Peyer's patch (tissue), 4 donors: ENCODE measurements at regions not wholly inside any gene's neighbourhood (a gene's known extent, or its start where the extent isn't known, plus 50 kb on each side); places are given as distances from the start of the nearest gene placed in this dataset.

Experiments
- DNase-seq, 3 donors: peaks; one replicate each; pipeline ENCODE4 v3.0.0-alpha.2; 2017 to 2019
- H3K27ac ChIP-seq, 4 donors: fragments of 200-600 bp; sonication (generic); one replicate each; pipeline ENCODE4 v1.5.1; 2016 to 2019
- H3K27me3 ChIP-seq, 2 donors: fragments of 200-600 bp; sonication (generic); one replicate each; pipeline ENCODE4 v1.5.1; 2019
- H3K36me3 ChIP-seq, 3 donors: fragments of 200-600 bp; sonication (generic); one replicate each; pipeline ENCODE4 v1.5.1; 2016 to 2019
- H3K4me1 ChIP-seq, 4 donors: fragments of 200-600 bp; sonication (generic); one replicate each; pipeline ENCODE4 v1.5.1; 2016 to 2019
- H3K4me3 ChIP-seq, 4 donors: fragments of 200-600 bp; sonication (generic); 1 replicate in 3 of 4; 2 replicates in 1 of 4; pipeline ENCODE4 v1.5.1; 2016 to 2019; ENCODE audit warnings: mild to moderate bottlenecking in 1 of 4
- H3K9me3 ChIP-seq, 4 donors: fragments of 200-600 bp; sonication (generic); one replicate each; pipeline ENCODE4 v1.5.1; 2016 to 2019; ENCODE audit warnings: mild to moderate bottlenecking in 1 of 4
- POLR2A ChIP-seq, 2 donors: fragments of 450-650 bp; IDR thresholded peaks; one replicate each; pipeline ENCODE4 v1.5.1; 2017; ENCODE audit warnings: antibody characterized with exemption in 2 of 2, mild to moderate bottlenecking in 2 of 2, moderate library complexity in 2 of 2
- TF ChIP-seq, protein P1 (sequence below), 6 experiments: fragments of 450-650 bp in 4 of 6; fragments of 200-600 bp in 2 of 6; sonication (generic) in 1 of 6; IDR thresholded peaks; one replicate each; pipeline ENCODE4 v1.5.1; 2017 to 2019; ENCODE audit warnings: antibody characterized with exemption in 6 of 6, mild to moderate bottlenecking in 3 of 6, moderate library complexity in 1 of 6

DNA sequence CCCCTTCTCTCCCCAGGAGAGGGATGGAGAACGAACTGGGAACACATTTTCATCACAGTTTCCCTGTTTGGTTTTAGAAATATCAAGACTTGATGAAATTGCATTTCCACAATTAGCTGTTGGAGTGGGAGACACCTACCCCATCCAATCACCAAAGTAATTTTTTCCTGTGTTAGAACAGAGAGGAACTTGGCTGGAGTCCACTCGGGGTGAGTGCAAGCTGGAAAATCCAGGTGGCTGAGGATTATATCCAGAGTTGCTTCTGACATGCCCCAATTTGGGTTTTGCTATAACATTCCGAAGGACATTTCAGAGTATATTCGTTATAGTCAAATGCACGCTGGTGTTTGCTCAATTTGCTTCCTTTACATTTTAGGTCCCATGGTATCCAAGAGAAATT, 231.8 kb downstream of the C16orf95 start:
- no peak for TF ChIP-seq POLR2A (IDR thresholded peaks at IDR 0.05)
- TF ChIP-seq, protein P1, sequence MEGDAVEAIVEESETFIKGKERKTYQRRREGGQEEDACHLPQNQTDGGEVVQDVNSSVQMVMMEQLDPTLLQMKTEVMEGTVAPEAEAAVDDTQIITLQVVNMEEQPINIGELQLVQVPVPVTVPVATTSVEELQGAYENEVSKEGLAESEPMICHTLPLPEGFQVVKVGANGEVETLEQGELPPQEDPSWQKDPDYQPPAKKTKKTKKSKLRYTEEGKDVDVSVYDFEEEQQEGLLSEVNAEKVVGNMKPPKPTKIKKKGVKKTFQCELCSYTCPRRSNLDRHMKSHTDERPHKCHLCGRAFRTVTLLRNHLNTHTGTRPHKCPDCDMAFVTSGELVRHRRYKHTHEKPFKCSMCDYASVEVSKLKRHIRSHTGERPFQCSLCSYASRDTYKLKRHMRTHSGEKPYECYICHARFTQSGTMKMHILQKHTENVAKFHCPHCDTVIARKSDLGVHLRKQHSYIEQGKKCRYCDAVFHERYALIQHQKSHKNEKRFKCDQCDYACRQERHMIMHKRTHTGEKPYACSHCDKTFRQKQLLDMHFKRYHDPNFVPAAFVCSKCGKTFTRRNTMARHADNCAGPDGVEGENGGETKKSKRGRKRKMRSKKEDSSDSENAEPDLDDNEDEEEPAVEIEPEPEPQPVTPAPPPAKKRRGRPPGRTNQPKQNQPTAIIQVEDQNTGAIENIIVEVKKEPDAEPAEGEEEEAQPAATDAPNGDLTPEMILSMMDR (IDR thresholded peaks at IDR 0.05) = no peak
- Histone ChIP-seq H3K4me1 (no peaks in the 10 kb centered on the region), H3K9me3 (peaks cover 0 to 8% (median 3%) of the 10 kb centered on the region in 4 donors), H3K27ac (no peak overlapping the region), H3K36me3 (no peaks in the 10 kb centered on the region), H3K4me3 (no peak overlapping the region), H3K27me3 (no peaks in the 10 kb centered on the region)
- no peak for DNase-seq

GRCh38 chr16:87086156-87086555, 231.0 kb downstream of the C16orf95 start:
- TF ChIP-seq, protein P1 (IDR thresholded peaks at IDR 0.05) = no peak
- no peak for TF ChIP-seq POLR2A (IDR thresholded peaks at IDR 0.05)
- Histone ChIP-seq H3K36me3 (no peaks in the 10 kb centered on the region), H3K4me3 (no peak overlapping the region), H3K27ac (no peak overlapping the region), H3K4me1 (no peaks in the 10 kb centered on the region), H3K27me3 (no peaks in the 10 kb centered on the region), H3K9me3 (peaks cover 0 to 3% (median 1%) of the 10 kb centered on the region in 4 donors)
- DNase-seq = no peak

GRCh38 chr16:87086575-87086974, 230.6 kb downstream of the C16orf95 start:
- no peaks in the 10 kb centered on the region for H3K9me3 ChIP-seq
- no peaks in the 10 kb centered on the region for H3K36me3 ChIP-seq
- H3K4me1 ChIP-seq = no peaks in the 10 kb centered on the region
- no peak for DNase-seq
- no peak overlapping the region for H3K4me3 ChIP-seq
- H3K27me3 ChIP-seq = no peaks in the 10 kb centered on the region
- H3K27ac ChIP-seq = no peak overlapping the region
- TF ChIP-seq POLR2A (IDR thresholded peaks at IDR 0.05) = no peak
- TF ChIP-seq, protein P1 (IDR thresholded peaks at IDR 0.05) = no peak

DNA sequence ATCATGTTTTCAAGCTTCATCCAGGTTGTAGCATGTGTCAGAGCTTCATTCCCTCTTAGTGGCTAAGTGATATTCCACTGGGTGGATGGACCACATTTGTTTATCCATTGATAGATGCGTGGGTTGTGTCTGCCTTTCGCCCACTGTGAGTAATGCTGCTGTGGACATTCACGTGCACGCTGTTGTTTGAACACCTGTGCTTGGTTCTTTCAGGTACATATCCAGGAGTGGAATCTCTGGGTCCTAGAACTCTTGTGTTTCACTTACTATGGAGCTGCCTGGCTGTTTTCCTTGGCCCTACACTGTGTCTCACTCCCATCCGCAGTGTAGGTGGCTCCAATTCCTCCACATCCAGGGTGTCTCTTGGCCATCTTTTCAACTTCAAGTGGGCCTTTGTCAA, 224.2 kb downstream of the C16orf95 start:
- TF ChIP-seq, protein P1 (IDR thresholded peaks at IDR 0.05) = no peak
- TF ChIP-seq POLR2A (IDR thresholded peaks at IDR 0.05) = no peak
- H3K27me3 ChIP-seq = no peaks in the 10 kb centered on the region
- no peak overlapping the region for H3K4me3 ChIP-seq
- H3K9me3 ChIP-seq = no peaks in the 10 kb centered on the region
- no peaks in the 10 kb centered on the region for H3K36me3 ChIP-seq
- no peaks in the 10 kb centered on the region for H3K4me1 ChIP-seq
- DNase-seq = no peak
- no peak overlapping the region for H3K27ac ChIP-seq

GRCh38 chr16:87093804-87094555, 223.2 kb downstream of the C16orf95 start:
- H3K9me3 ChIP-seq = no peaks in the 10 kb centered on the region
- H3K27ac ChIP-seq = no peak overlapping the region
- no peak for TF ChIP-seq POLR2A (IDR thresholded peaks at IDR 0.05)
- TF ChIP-seq, protein P1 (IDR thresholded peaks at IDR 0.05) = no peak
- H3K4me3 ChIP-seq = no peak overlapping the region
- H3K27me3 ChIP-seq = no peaks in the 10 kb centered on the region
- H3K4me1 ChIP-seq = no peaks in the 10 kb centered on the region
- DNase-seq = no peak
- H3K36me3 ChIP-seq = no peaks in the 10 kb centered on the region

- no peak overlapping the region for H3K4me3 ChIP-seq
- H3K4me1 ChIP-seq = no peaks in the 10 kb centered on the region
- no peaks in the 10 kb centered on the region for H3K9me3 ChIP-seq
- H3K36me3 ChIP-seq = no peaks in the 10 kb centered on the region
- no peaks in the 10 kb centered on the region for H3K27me3 ChIP-seq
- DNase-seq = no peak
- H3K27ac ChIP-seq = no peak overlapping the region
- TF ChIP-seq, protein P1 (IDR thresholded peaks at IDR 0.05) = no peak
- no peak for TF ChIP-seq POLR2A (IDR thresholded peaks at IDR 0.05)
Measured at GRCh38 chr16:87094556-87094865, 222.7 kb downstream of the C16orf95 start.
